ENCODE measurements at regions not wholly inside any gene's neighbourhood (a gene's known extent, or its start where the extent isn't known, plus 50 kb on each side); places are given as distances from the start of the nearest gene placed in this dataset.
"Not testable (repeated sequence)": the region's sequence is repeated elsewhere in the genome, so short reads cannot be mapped to it uniquely, and the experiment has no call there.

DNA sequence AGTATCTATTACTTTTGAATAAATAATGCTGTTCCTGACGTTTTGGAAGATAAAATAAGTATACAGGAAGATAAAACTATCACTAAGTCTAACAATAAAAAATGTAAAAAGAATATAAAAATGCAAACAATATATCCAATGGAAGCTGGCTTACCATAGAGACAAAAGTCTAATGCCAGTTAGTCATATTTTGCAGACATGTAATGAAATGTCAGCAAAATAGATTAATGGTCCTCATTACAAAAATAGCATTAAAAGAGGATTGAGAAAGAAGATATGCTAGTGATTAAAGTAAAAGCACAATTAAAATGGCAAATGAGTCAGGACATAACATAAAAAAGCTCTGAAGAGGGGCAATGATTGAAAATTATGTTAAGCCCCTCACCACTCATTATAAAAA is 265.0 kb downstream of the MMUT start:
- Histone ChIP-seq H4K20me1 (ENCODE audit: low read length) (no peaks in the 10 kb centered on the region), H3K4me2 (ENCODE audit: low read length) (no peak overlapping the region), H3K79me2 (ENCODE audit: low read length) (no peaks in the 10 kb centered on the region), H3K9me3 (ENCODE audit: low read length) (no peaks in the 10 kb centered on the region), H3K36me3 (ENCODE audit: low read depth, low read length) (no peaks in the 10 kb centered on the region), H3K27me3 (ENCODE audit: low read length) (no peaks in the 10 kb centered on the region), H3K27ac (ENCODE audit: low read length) (no peak overlapping the region), H3K9ac (ENCODE audit: low read length) (no peak overlapping the region), H3F3A (ENCODE audit: low read length, unreplicated experiment) (no peaks in the 10 kb centered on the region), H3K4me3 (ENCODE audit: low read length) (no peak overlapping the region), H2AFZ (ENCODE audit: low read length) (no peak overlapping the region), H3K9me2 (replicated peaks; ENCODE audit: low read length) (no peaks in the 10 kb centered on the region), H3K4me1 (ENCODE audit: insufficient read depth, low read length) (no peaks in the 10 kb centered on the region)
- ChIA-PET POLR2A (ENCODE audit: unreplicated experiment) (no interaction called here), CTCF (interaction anchor here (0.8 kb wide), 1 partner anchor 212 kb away, joined by 3 read pairs; no protein-coding TSS in a partner anchor)
- intact Hi-C loops (cut with micrococcal nuclease): loop anchor here (5.0 kb wide), 1 partner anchor 214 kb away; no protein-coding TSS in a partner anchor
- ATAC-seq: no peak
- DNase-seq: no peak
- no TSS peak for BruUV-seq (replicated peaks)
- TF ChIP-seq, protein P1, sequence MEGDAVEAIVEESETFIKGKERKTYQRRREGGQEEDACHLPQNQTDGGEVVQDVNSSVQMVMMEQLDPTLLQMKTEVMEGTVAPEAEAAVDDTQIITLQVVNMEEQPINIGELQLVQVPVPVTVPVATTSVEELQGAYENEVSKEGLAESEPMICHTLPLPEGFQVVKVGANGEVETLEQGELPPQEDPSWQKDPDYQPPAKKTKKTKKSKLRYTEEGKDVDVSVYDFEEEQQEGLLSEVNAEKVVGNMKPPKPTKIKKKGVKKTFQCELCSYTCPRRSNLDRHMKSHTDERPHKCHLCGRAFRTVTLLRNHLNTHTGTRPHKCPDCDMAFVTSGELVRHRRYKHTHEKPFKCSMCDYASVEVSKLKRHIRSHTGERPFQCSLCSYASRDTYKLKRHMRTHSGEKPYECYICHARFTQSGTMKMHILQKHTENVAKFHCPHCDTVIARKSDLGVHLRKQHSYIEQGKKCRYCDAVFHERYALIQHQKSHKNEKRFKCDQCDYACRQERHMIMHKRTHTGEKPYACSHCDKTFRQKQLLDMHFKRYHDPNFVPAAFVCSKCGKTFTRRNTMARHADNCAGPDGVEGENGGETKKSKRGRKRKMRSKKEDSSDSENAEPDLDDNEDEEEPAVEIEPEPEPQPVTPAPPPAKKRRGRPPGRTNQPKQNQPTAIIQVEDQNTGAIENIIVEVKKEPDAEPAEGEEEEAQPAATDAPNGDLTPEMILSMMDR (conservative IDR thresholded peaks at IDR 0.05; ENCODE audit: low read depth, low read length): no peak
- TF ChIP-seq EZH2 (IDR thresholded peaks at IDR 0.05; ENCODE audit: low read length, unreplicated experiment): no peak
- TF ChIP-seq EZH2phosphoT487 (IDR thresholded peaks at IDR 0.05; ENCODE audit: borderline replicate concordance, low read length): no peak

DNA sequence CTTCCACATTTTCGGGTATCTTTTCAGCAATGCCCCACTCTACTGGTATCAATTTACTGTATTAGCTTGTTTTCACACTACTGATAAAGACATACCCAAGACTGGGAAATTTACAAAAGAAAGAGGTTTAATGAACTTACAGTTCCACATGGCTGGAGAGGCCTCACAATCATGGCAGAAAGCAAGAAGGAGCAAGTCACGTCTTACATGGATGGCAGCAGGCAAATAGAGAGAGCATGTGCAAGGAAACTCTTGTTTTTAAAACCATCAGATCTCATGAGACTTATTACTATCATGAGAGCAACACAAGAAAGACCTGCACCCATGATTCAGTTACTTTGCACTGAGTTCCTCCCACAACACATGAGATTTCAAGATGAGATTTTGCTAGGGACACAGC is 300.7 kb downstream of the MMUT start:
- BruUV-seq (replicated peaks); H3K36me3 ChIP-seq (ENCODE audit: low read depth, low read length); DNase-seq; POLR2A ChIA-PET (ENCODE audit: unreplicated experiment); H2AFZ ChIP-seq (ENCODE audit: low read length); H3K4me3 ChIP-seq (ENCODE audit: low read length); H3K9me3 ChIP-seq (ENCODE audit: low read length); H3K4me2 ChIP-seq (ENCODE audit: low read length); H3K4me1 ChIP-seq (ENCODE audit: insufficient read depth, low read length); H3K79me2 ChIP-seq (ENCODE audit: low read length); H3K27me3 ChIP-seq (ENCODE audit: low read length); H3K9ac ChIP-seq (ENCODE audit: low read length); CTCF ChIA-PET; H3F3A ChIP-seq (ENCODE audit: low read length, unreplicated experiment); H4K20me1 ChIP-seq (ENCODE audit: low read length); intact Hi-C loops (cut with micrococcal nuclease); ATAC-seq; H3K9me2 ChIP-seq (replicated peaks; ENCODE audit: low read length); H3K27ac ChIP-seq (ENCODE audit: low read length): not testable (repeated sequence)

DNA sequence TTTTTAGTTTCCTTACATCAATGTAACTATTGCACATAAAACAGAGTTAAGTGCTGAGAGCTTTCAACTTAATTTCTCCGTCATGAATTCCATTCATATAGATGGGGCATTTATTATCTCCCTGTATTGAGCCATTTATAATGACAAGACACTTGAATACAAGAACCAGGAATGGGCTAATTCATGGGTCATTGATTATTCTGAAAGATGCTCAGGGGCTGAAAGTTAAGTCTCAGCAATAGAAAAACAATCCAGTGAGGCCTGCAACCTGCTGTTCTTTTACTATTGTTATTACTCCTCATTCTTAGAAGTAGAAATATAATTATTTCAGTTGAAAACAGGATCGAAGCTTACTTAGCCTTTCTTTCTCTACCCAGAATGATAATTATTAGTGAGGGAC is 307.7 kb downstream of the MMUT start:
- no TSS peak for BruUV-seq (replicated peaks)
- DNase-seq: no peak
- ChIA-PET CTCF (no interaction called here), POLR2A (ENCODE audit: unreplicated experiment) (no interaction called here)
- no peak overlapping the region for H2AFZ ChIP-seq (ENCODE audit: low read length)
- H3F3A ChIP-seq (ENCODE audit: low read length, unreplicated experiment): no peaks in the 10 kb centered on the region
- no peaks in the 10 kb centered on the region for H3K27me3 ChIP-seq (ENCODE audit: low read length)
- no peaks in the 10 kb centered on the region for H3K79me2 ChIP-seq (ENCODE audit: low read length)
- ATAC-seq: no peak
- intact Hi-C loops (cut with micrococcal nuclease): no loop called here
- H3K9ac ChIP-seq (ENCODE audit: low read length): no peak overlapping the region
- no peaks in the 10 kb centered on the region for H3K36me3 ChIP-seq (ENCODE audit: low read depth, low read length)
- TF ChIP-seq EZH2 (IDR thresholded peaks at IDR 0.05; ENCODE audit: low read length, unreplicated experiment) (no peak), EZH2phosphoT487 (IDR thresholded peaks at IDR 0.05; ENCODE audit: borderline replicate concordance, low read length) (no peak)
- TF ChIP-seq, protein P1 (conservative IDR thresholded peaks at IDR 0.05; ENCODE audit: low read depth, low read length): no peak
- no peak overlapping the region for H3K27ac ChIP-seq (ENCODE audit: low read length)
- H3K9me3 ChIP-seq (ENCODE audit: low read length): no peaks in the 10 kb centered on the region
- H3K9me2 ChIP-seq (replicated peaks; ENCODE audit: low read length): no peaks in the 10 kb centered on the region
- no peaks in the 10 kb centered on the region for H4K20me1 ChIP-seq (ENCODE audit: low read length)
- H3K4me2 ChIP-seq (ENCODE audit: low read length): no peak overlapping the region
- H3K4me3 ChIP-seq (ENCODE audit: low read length): no peak overlapping the region
- no peaks in the 10 kb centered on the region for H3K4me1 ChIP-seq (ENCODE audit: insufficient read depth, low read length)

Measured in PC-3 (cell line).